GM18505 (cell line): ENCODE measurements at regions not wholly inside any gene's neighbourhood (a gene's known extent, or its start where the extent isn't known, plus 50 kb on each side); places are given as distances from the start of the nearest gene placed in this dataset.
"Not testable (repeated sequence)": the region's sequence is repeated elsewhere in the genome, so short reads cannot be mapped to it uniquely, and the experiment has no call there.

Experiments used
- ATAC-seq: cut with Tn5 transposase; IDR thresholded peaks from one replicate; pipeline ENCODE4 v1.9.1; 2021; ENCODE audit not compliant: unreplicated experiment
- POLR2A ChIP-seq: IDR thresholded peaks from 4 replicates; pipeline ENCODE4 v1.6.1; 2011; ENCODE audit warnings: borderline replicate concordance; ENCODE audit not compliant: insufficient read depth, insufficient read length; ENCODE audit errors: extremely low read depth

- TF ChIP-seq POLR2A, result no peak
- ATAC-seq, result no peak
These were observed 2712.2 kb upstream of the PCDH20 start for GRCh38 chr13:64127856-64128255.

GRCh38 chr13:64127192-64127591, 2711.5 kb upstream of the PCDH20 start:
- ATAC-seq, result no peak
- TF ChIP-seq POLR2A, result no peak

GRCh38 chr13:64121023-64121709, 2705.5 kb upstream of the PCDH20 start:
- ATAC-seq, result not testable (repeated sequence)

- no peak for ATAC-seq
- no peak for TF ChIP-seq POLR2A
These were observed 2684.3 kb upstream of the PCDH20 start for GRCh38 chr13:64099994-64100393.

- TF ChIP-seq POLR2A, result no peak
- no peak for ATAC-seq
These were observed 2674.7 kb upstream of the PCDH20 start for GRCh38 chr13:64090311-64090710.

GRCh38 chr13:64088491-64088890, 2672.8 kb upstream of the PCDH20 start:
- no peak for TF ChIP-seq POLR2A
- ATAC-seq, result no peak

- no peak for TF ChIP-seq POLR2A
- no peak for ATAC-seq
These were observed 2672.0 kb upstream of the PCDH20 start for GRCh38 chr13:64087624-64088023.

- no peak for ATAC-seq
- TF ChIP-seq POLR2A, result no peak
These were observed 2668.2 kb upstream of the PCDH20 start for GRCh38 chr13:64083811-64084210.

- no peak for ATAC-seq
- TF ChIP-seq POLR2A, result no peak
These were observed 2667.7 kb upstream of the PCDH20 start for GRCh38 chr13:64083396-64083795.

GRCh38 chr13:64078480-64078936, 2662.9 kb upstream of the PCDH20 start:
- TF ChIP-seq POLR2A, result no peak
- ATAC-seq, result no peak

- no peak for TF ChIP-seq POLR2A
- no peak for ATAC-seq
These were observed 2662.4 kb upstream of the PCDH20 start for GRCh38 chr13:64078025-64078424.

GRCh38 chr13:64077132-64077835, 2661.6 kb upstream of the PCDH20 start:
- ATAC-seq, result not testable (repeated sequence)

GRCh38 chr13:64075543-64076271, 2660.1 kb upstream of the PCDH20 start:
- TF ChIP-seq POLR2A, result no peak
- no peak for ATAC-seq

GRCh38 chr13:64074971-64075474, 2659.4 kb upstream of the PCDH20 start:
- ATAC-seq, result no peak
- TF ChIP-seq POLR2A, result no peak
